Thyroid gland (tissue), 4 donors: ENCODE measurements at regions not wholly inside any gene's neighbourhood (a gene's known extent, or its start where the extent isn't known, plus 50 kb on each side); places are given as distances from the start of the nearest gene placed in this dataset.

Experiments
- POLR2A ChIP-seq, 2 donors: fragments of 450-650 bp; IDR thresholded peaks; one replicate each; pipeline ENCODE4 v1.6.1; 2017; ENCODE audit warnings: antibody characterized with exemption in 2 of 2, mild to moderate bottlenecking in 2 of 2, moderate library complexity in 1 of 2
- TF ChIP-seq, protein P1 (sequence below), 6 experiments: fragments of 200-600 bp in 3 of 6; fragments of 450-650 bp in 3 of 6; sonication (generic) in 3 of 6; IDR thresholded peaks; one replicate each; pipeline ENCODE4 v1.5.1; 2016 to 2019; ENCODE audit warnings: antibody characterized with exemption in 6 of 6, mild to moderate bottlenecking in 2 of 6, inconsistent platforms in 1 of 6, moderate library complexity in 1 of 6

GRCh38 chr2:64766841-64767669 is 113.3 kb upstream of the SERTAD2 start:
- TF ChIP-seq POLR2A (IDR thresholded peaks at IDR 0.05): no peak
- TF ChIP-seq, protein P1, sequence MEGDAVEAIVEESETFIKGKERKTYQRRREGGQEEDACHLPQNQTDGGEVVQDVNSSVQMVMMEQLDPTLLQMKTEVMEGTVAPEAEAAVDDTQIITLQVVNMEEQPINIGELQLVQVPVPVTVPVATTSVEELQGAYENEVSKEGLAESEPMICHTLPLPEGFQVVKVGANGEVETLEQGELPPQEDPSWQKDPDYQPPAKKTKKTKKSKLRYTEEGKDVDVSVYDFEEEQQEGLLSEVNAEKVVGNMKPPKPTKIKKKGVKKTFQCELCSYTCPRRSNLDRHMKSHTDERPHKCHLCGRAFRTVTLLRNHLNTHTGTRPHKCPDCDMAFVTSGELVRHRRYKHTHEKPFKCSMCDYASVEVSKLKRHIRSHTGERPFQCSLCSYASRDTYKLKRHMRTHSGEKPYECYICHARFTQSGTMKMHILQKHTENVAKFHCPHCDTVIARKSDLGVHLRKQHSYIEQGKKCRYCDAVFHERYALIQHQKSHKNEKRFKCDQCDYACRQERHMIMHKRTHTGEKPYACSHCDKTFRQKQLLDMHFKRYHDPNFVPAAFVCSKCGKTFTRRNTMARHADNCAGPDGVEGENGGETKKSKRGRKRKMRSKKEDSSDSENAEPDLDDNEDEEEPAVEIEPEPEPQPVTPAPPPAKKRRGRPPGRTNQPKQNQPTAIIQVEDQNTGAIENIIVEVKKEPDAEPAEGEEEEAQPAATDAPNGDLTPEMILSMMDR (IDR thresholded peaks at IDR 0.05): no peak
